GM19467 (cell line): ENCODE measurements at regions not wholly inside any gene's neighbourhood (a gene's known extent, or its start where the extent isn't known, plus 50 kb on each side); places are given as distances from the start of the nearest gene placed in this dataset.

Experiments used
- ATAC-seq: cut with Tn5 transposase; IDR thresholded peaks from one replicate; pipeline ENCODE4 v1.9.1; 2021; ENCODE audit warnings: mild to moderate bottlenecking, moderate library complexity; ENCODE audit not compliant: unreplicated experiment

GRCh38 chr2:118477111-118477862 lies 370.2 kb downstream of the EN1 start:
- ATAC-seq = no peak

- no peak for ATAC-seq
These were observed 371.7 kb downstream of the EN1 start for GRCh38 chr2:118475622-118476205.

GRCh38 chr2:118474541-118474920 lies 372.9 kb downstream of the EN1 start:
- no peak for ATAC-seq

- no peak for ATAC-seq
These were observed 373.5 kb downstream of the EN1 start for GRCh38 chr2:118473846-118474540.

GRCh38 chr2:118473241-118473640 lies 374.2 kb downstream of the EN1 start:
- ATAC-seq = no peak

GRCh38 chr2:118470297-118470696 lies 377.2 kb downstream of the EN1 start:
- no peak for ATAC-seq

GRCh38 chr2:118469103-118469502 lies 378.3 kb downstream of the EN1 start:
- ATAC-seq = no peak

GRCh38 chr2:118464546-118465265 lies 376.4 kb downstream of the INSIG2 start:
- ATAC-seq = no peak

- ATAC-seq = no peak
These were observed 375.8 kb downstream of the INSIG2 start for GRCh38 chr2:118464046-118464445.

- no peak for ATAC-seq
These were observed 372.2 kb downstream of the INSIG2 start for GRCh38 chr2:118460425-118460824.

GRCh38 chr2:118459426-118459825 lies 371.2 kb downstream of the INSIG2 start:
- ATAC-seq = no peak

GRCh38 chr2:118457951-118458350 lies 369.7 kb downstream of the INSIG2 start:
- no peak for ATAC-seq

GRCh38 chr2:118449401-118449800 lies 361.1 kb downstream of the INSIG2 start:
- no peak for ATAC-seq

- no peak for ATAC-seq
These were observed 355.3 kb downstream of the INSIG2 start for GRCh38 chr2:118443596-118443995.

- ATAC-seq = no peak
These were observed 354.8 kb downstream of the INSIG2 start for GRCh38 chr2:118442996-118443553.

- no peak for ATAC-seq
These were observed 353.8 kb downstream of the INSIG2 start for GRCh38 chr2:118442046-118442445.

GRCh38 chr2:118440404-118441098 lies 352.3 kb downstream of the INSIG2 start:
- ATAC-seq = no peak

- ATAC-seq = no peak
These were observed 349.2 kb downstream of the INSIG2 start for GRCh38 chr2:118437501-118437900.

- no peak for ATAC-seq
These were observed 343.7 kb downstream of the INSIG2 start for GRCh38 chr2:118431997-118432396.

GRCh38 chr2:118431586-118431985 lies 343.3 kb downstream of the INSIG2 start:
- no peak for ATAC-seq

GRCh38 chr2:118431165-118431517 lies 342.9 kb downstream of the INSIG2 start:
- ATAC-seq = no peak
